PFSK-1 (cell line): ENCODE measurements at regions not wholly inside any gene's neighbourhood (a gene's known extent, or its start where the extent isn't known, plus 50 kb on each side); places are given as distances from the start of the nearest gene placed in this dataset.

Source experiments
- FOXP2 ChIP-seq: optimal IDR thresholded peaks from 2 replicates; pipeline ENCODE3; 2011; ENCODE audit warnings: borderline replicate concordance, control low read depth, inconsistent platforms; ENCODE audit not compliant: insufficient read depth; ENCODE audit errors: extremely low read length, extremely low read depth
- POLR2AphosphoS5 ChIP-seq: IDR thresholded peaks from 2 replicates; pipeline ENCODE4 v1.6.1; 2012; ENCODE audit warnings: low read depth, mild to moderate bottlenecking, control low read depth, low read length, moderate library complexity
- REST ChIP-seq, 2 experiments: IDR thresholded peaks; 2 replicates each; pipeline versions ENCODE4 v1.6.1 to v1.8.0; 2011 to 2012; ENCODE audit warnings: low read depth in 2 of 2, low read length in 2 of 2, control low read depth in 1 of 2, inconsistent platforms in 1 of 2, mild to moderate bottlenecking in 1 of 2, moderate library complexity in 1 of 2; ENCODE audit not compliant: insufficient read depth in 1 of 2
- SIN3A ChIP-seq: IDR thresholded peaks from 2 replicates; pipeline ENCODE4 v1.6.1; 2012; ENCODE audit warnings: mild to moderate bottlenecking, low read length, moderate library complexity, borderline replicate concordance; ENCODE audit not compliant: insufficient read depth

GRCh38 chr20:39857187-39857586, 831.8 kb downstream of the MAFB start:
- TF ChIP-seq POLR2AphosphoS5 (no peak), SIN3A (no peak), REST (IDR thresholded peaks at IDR 0.05; ENCODE audit: insufficient read depth in 1 of 2, low read depth in 2 of 2, low read length in 2 of 2) (no peak), FOXP2 (no peak)
